ENCODE measurements at regions not wholly inside any gene's neighbourhood (a gene's known extent, or its start where the extent isn't known, plus 50 kb on each side); places are given as distances from the start of the nearest gene placed in this dataset.
"Not testable (repeated sequence)": the region's sequence is repeated elsewhere in the genome, so short reads cannot be mapped to it uniquely, and the experiment has no call there.

- POLR2A ChIA-PET, result not testable (repeated sequence)
Observed at GRCh38 chr15:21705480-21705879, 172.1 kb downstream of the POTEB start.

GRCh38 chr15:21698620-21699019 is 178.9 kb downstream of the POTEB start:
- H3K4me3 ChIP-seq (ENCODE audit: control insufficient read depth in 1 of 7, extremely low read depth in 1 of 7, insufficient read depth in 4 of 7, low read depth in 2 of 7, low read length in 6 of 7); H3K36me3 ChIP-seq (ENCODE audit: control insufficient read depth in 4 of 4, insufficient read depth in 4 of 4, low read length in 3 of 4); H3K27ac ChIP-seq (ENCODE audit: insufficient read depth in 1 of 2, low read depth in 1 of 2, low read length in 2 of 2, poor library complexity in 1 of 2, severe bottlenecking in 2 of 2); POLR2A ChIA-PET; CTCF ChIA-PET; H3K9me3 ChIP-seq (ENCODE audit: control extremely low read depth in 1 of 5, control insufficient read depth in 4 of 5, insufficient read depth in 2 of 5, low read depth in 1 of 5, low read length in 4 of 5); DNase-seq; H3K4me1 ChIP-seq (ENCODE audit: control extremely low read depth in 1 of 4, control insufficient read depth in 4 of 4, insufficient read depth in 4 of 4, low read length in 3 of 4); H3K27me3 ChIP-seq (replicated peaks in 2 of 5; ENCODE audit: control insufficient read depth in 4 of 5, insufficient read depth in 5 of 5, low read length in 4 of 5): not testable (repeated sequence)
- no CpG with 5 or more reads among the region's 9 CpGs for WGBS (ENCODE audit: insufficient coverage)

More at GRCh38 chr15:21705480-21705879, 172.1 kb downstream of the POTEB start:
- H3K4me1 ChIP-seq (ENCODE audit: control extremely low read depth in 1 of 4, control insufficient read depth in 4 of 4, insufficient read depth in 4 of 4, low read length in 3 of 4); H3K4me3 ChIP-seq (ENCODE audit: control insufficient read depth in 1 of 7, extremely low read depth in 1 of 7, insufficient read depth in 4 of 7, low read depth in 2 of 7, low read length in 6 of 7); H3K27ac ChIP-seq (ENCODE audit: insufficient read depth in 1 of 2, low read depth in 1 of 2, low read length in 2 of 2, poor library complexity in 1 of 2, severe bottlenecking in 2 of 2); H3K9me3 ChIP-seq (ENCODE audit: control extremely low read depth in 1 of 5, control insufficient read depth in 4 of 5, insufficient read depth in 2 of 5, low read depth in 1 of 5, low read length in 4 of 5); H3K36me3 ChIP-seq (ENCODE audit: control insufficient read depth in 4 of 4, insufficient read depth in 4 of 4, low read length in 3 of 4); DNase-seq; CTCF ChIA-PET; H3K27me3 ChIP-seq (replicated peaks in 2 of 5; ENCODE audit: control insufficient read depth in 4 of 5, insufficient read depth in 5 of 5, low read length in 4 of 5): not testable (repeated sequence)
- WGBS (ENCODE audit: insufficient coverage), result no CpG with 5 or more reads among the region's 7 CpGs

- H3K4me1 ChIP-seq (ENCODE audit: control extremely low read depth in 1 of 4, control insufficient read depth in 4 of 4, insufficient read depth in 4 of 4, low read length in 3 of 4); H3K27me3 ChIP-seq (replicated peaks in 2 of 5; ENCODE audit: control insufficient read depth in 4 of 5, insufficient read depth in 5 of 5, low read length in 4 of 5); H3K36me3 ChIP-seq (ENCODE audit: control insufficient read depth in 4 of 4, insufficient read depth in 4 of 4, low read length in 3 of 4); DNase-seq; H3K27ac ChIP-seq (ENCODE audit: insufficient read depth in 1 of 2, low read depth in 1 of 2, low read length in 2 of 2, poor library complexity in 1 of 2, severe bottlenecking in 2 of 2); H3K4me3 ChIP-seq (ENCODE audit: control insufficient read depth in 1 of 7, extremely low read depth in 1 of 7, insufficient read depth in 4 of 7, low read depth in 2 of 7, low read length in 6 of 7); H3K9me3 ChIP-seq (ENCODE audit: control extremely low read depth in 1 of 5, control insufficient read depth in 4 of 5, insufficient read depth in 2 of 5, low read depth in 1 of 5, low read length in 4 of 5); CTCF ChIA-PET; POLR2A ChIA-PET: not testable (repeated sequence)
- WGBS (ENCODE audit: insufficient coverage), result no CpG with 5 or more reads among the region's 7 CpGs
Observed at GRCh38 chr15:21695089-21695488, 182.4 kb downstream of the POTEB start.

- CTCF ChIA-PET; H3K4me3 ChIP-seq (ENCODE audit: control insufficient read depth in 1 of 7, extremely low read depth in 1 of 7, insufficient read depth in 4 of 7, low read depth in 2 of 7, low read length in 6 of 7); POLR2A ChIA-PET; H3K9me3 ChIP-seq (ENCODE audit: control extremely low read depth in 1 of 5, control insufficient read depth in 4 of 5, insufficient read depth in 2 of 5, low read depth in 1 of 5, low read length in 4 of 5); H3K27ac ChIP-seq (ENCODE audit: insufficient read depth in 1 of 2, low read depth in 1 of 2, low read length in 2 of 2, poor library complexity in 1 of 2, severe bottlenecking in 2 of 2); H3K36me3 ChIP-seq (ENCODE audit: control insufficient read depth in 4 of 4, insufficient read depth in 4 of 4, low read length in 3 of 4); H3K4me1 ChIP-seq (ENCODE audit: control extremely low read depth in 1 of 4, control insufficient read depth in 4 of 4, insufficient read depth in 4 of 4, low read length in 3 of 4); DNase-seq; H3K27me3 ChIP-seq (replicated peaks in 2 of 5; ENCODE audit: control insufficient read depth in 4 of 5, insufficient read depth in 5 of 5, low read length in 4 of 5): not testable (repeated sequence)
- WGBS (ENCODE audit: insufficient coverage), result no CpG with 5 or more reads among the region's 4 CpGs
Observed at GRCh38 chr15:21692471-21693102, 184.9 kb downstream of the POTEB start.

GRCh38 chr15:21656798-21657397 is 216.6 kb upstream of the POTEB3 start:
- H3K27me3 ChIP-seq (replicated peaks in 2 of 5; ENCODE audit: control insufficient read depth in 4 of 5, insufficient read depth in 5 of 5, low read length in 4 of 5); CTCF ChIA-PET; H3K36me3 ChIP-seq (ENCODE audit: control insufficient read depth in 4 of 4, insufficient read depth in 4 of 4, low read length in 3 of 4); DNase-seq; H3K4me3 ChIP-seq (ENCODE audit: control insufficient read depth in 1 of 7, extremely low read depth in 1 of 7, insufficient read depth in 4 of 7, low read depth in 2 of 7, low read length in 6 of 7); H3K27ac ChIP-seq (ENCODE audit: insufficient read depth in 1 of 2, low read depth in 1 of 2, low read length in 2 of 2, poor library complexity in 1 of 2, severe bottlenecking in 2 of 2); H3K4me1 ChIP-seq (ENCODE audit: control extremely low read depth in 1 of 4, control insufficient read depth in 4 of 4, insufficient read depth in 4 of 4, low read length in 3 of 4); H3K9me3 ChIP-seq (ENCODE audit: control extremely low read depth in 1 of 5, control insufficient read depth in 4 of 5, insufficient read depth in 2 of 5, low read depth in 1 of 5, low read length in 4 of 5); POLR2A ChIA-PET: not testable (repeated sequence)
- WGBS (ENCODE audit: insufficient coverage), result no CpG with 5 or more reads among the region's 17 CpGs

GRCh38 chr15:21656114-21656746 is 215.9 kb upstream of the POTEB3 start:
- CTCF ChIA-PET; H3K9me3 ChIP-seq (ENCODE audit: control extremely low read depth in 1 of 5, control insufficient read depth in 4 of 5, insufficient read depth in 2 of 5, low read depth in 1 of 5, low read length in 4 of 5); H3K36me3 ChIP-seq (ENCODE audit: control insufficient read depth in 4 of 4, insufficient read depth in 4 of 4, low read length in 3 of 4); H3K4me1 ChIP-seq (ENCODE audit: control extremely low read depth in 1 of 4, control insufficient read depth in 4 of 4, insufficient read depth in 4 of 4, low read length in 3 of 4); DNase-seq; H3K27me3 ChIP-seq (replicated peaks in 2 of 5; ENCODE audit: control insufficient read depth in 4 of 5, insufficient read depth in 5 of 5, low read length in 4 of 5); H3K4me3 ChIP-seq (ENCODE audit: control insufficient read depth in 1 of 7, extremely low read depth in 1 of 7, insufficient read depth in 4 of 7, low read depth in 2 of 7, low read length in 6 of 7); POLR2A ChIA-PET; H3K27ac ChIP-seq (ENCODE audit: insufficient read depth in 1 of 2, low read depth in 1 of 2, low read length in 2 of 2, poor library complexity in 1 of 2, severe bottlenecking in 2 of 2): not testable (repeated sequence)
- WGBS (ENCODE audit: insufficient coverage), result no CpG with 5 or more reads among the region's 16 CpGs

- CTCF ChIA-PET; H3K36me3 ChIP-seq (ENCODE audit: control insufficient read depth in 4 of 4, insufficient read depth in 4 of 4, low read length in 3 of 4); H3K9me3 ChIP-seq (ENCODE audit: control extremely low read depth in 1 of 5, control insufficient read depth in 4 of 5, insufficient read depth in 2 of 5, low read depth in 1 of 5, low read length in 4 of 5); H3K27ac ChIP-seq (ENCODE audit: insufficient read depth in 1 of 2, low read depth in 1 of 2, low read length in 2 of 2, poor library complexity in 1 of 2, severe bottlenecking in 2 of 2); H3K4me3 ChIP-seq (ENCODE audit: control insufficient read depth in 1 of 7, extremely low read depth in 1 of 7, insufficient read depth in 4 of 7, low read depth in 2 of 7, low read length in 6 of 7); H3K27me3 ChIP-seq (replicated peaks in 2 of 5; ENCODE audit: control insufficient read depth in 4 of 5, insufficient read depth in 5 of 5, low read length in 4 of 5); H3K4me1 ChIP-seq (ENCODE audit: control extremely low read depth in 1 of 4, control insufficient read depth in 4 of 4, insufficient read depth in 4 of 4, low read length in 3 of 4); DNase-seq; POLR2A ChIA-PET: not testable (repeated sequence)
- no CpG with 5 or more reads among the region's 5 CpGs for WGBS (ENCODE audit: insufficient coverage)
Observed at GRCh38 chr15:21653707-21654106, 213.4 kb upstream of the POTEB3 start.
